ENCODE measurements at regions not wholly inside any gene's neighbourhood (a gene's known extent, or its start where the extent isn't known, plus 50 kb on each side); places are given as distances from the start of the nearest gene placed in this dataset.

DNA sequence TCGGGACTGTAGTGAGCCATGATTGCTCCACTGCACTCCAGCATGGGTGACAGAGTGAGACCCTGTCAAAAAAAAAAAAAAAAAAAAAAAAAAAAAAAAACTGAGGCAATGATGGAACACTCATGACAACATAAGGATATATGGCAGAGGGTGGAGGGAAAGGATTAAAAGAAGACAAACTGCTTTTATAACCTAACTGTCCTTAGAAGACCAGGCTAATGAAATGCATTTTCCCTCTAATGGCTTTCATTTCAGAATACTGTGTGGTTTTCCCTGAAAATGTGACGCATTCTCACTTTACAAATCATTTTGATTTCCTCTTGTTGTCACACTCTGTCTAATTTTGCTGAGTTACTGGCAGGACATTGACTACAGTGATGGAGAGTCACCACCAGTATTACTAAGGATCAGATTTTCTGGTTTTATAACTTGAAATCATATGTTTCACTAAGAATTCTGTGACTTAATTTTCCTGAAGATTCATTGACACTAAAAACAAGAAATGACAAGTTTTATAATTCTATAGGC is 137.6 kb upstream of the SSTR1 start:
- no peak for DNase-seq

- DNase-seq = peak in 2 of 5 experiments; percentile 34 to 85
These were observed 134.1 kb upstream of the SSTR1 start for GRCh38 chr14:38073641-38074040.

DNA sequence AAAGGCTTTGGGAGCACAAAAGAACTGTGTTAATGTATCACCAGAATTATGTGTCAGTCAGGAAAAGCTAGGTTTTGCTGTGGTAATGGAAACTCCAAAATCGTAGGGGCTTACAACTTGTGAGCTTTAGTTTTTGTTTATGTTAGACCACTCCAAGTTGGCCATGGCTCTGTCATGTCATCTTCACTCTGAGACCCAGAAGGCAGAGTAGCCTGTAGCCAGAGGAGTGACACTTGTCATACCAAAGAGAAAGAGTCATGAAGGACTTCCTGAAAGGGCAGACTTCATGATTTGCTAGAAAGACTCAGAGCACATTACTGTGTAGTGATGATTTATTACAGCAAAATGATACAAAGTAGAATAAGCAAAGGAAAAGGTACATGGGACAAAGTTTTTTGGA is 133.6 kb upstream of the SSTR1 start:
- peak in 1 of 5 experiments; percentile 34 for DNase-seq

DNA sequence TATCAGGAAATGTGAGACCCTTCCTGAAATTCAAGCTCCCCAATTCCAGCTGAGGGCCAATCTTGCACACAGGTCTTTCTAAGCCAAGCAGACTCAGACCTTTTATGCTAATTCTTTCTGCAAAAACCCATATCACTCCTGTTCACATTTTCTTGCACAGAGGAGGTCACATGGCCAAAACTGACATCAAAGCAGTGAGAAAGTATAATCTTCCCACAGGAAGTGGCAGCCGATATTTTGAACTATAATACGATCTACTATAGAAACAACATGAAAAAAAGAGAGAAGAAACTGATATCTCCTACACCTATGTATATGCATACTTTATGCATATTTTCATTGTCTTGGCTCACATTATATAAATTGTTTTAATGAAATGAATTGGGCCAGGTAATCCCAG is 132.9 kb upstream of the SSTR1 start:
- DNase-seq = peak in 2 of 5 experiments; percentile 71 to 92

DNA sequence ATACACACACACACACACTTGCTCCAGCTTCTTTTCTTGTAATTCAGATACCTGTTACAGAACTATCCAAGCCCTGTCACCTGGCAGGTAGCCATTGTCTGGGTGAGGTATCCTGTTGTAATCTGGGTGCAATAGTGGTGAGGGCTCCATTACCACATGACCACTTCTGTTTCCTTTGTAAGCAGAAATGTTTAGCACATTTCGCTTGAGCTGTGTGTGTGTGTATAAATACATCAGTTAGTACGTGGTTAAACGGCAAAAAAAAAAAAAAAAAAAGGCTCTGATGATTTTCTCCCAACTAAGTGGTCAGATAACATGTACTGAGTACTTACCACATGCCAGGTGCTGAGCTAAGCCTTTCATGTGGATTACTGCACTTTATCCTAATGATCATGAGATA is 129.3 kb upstream of the SSTR1 start:
- DNase-seq = peak in 3 of 5 experiments; percentile 23 to 93 (median 85)

DNA sequence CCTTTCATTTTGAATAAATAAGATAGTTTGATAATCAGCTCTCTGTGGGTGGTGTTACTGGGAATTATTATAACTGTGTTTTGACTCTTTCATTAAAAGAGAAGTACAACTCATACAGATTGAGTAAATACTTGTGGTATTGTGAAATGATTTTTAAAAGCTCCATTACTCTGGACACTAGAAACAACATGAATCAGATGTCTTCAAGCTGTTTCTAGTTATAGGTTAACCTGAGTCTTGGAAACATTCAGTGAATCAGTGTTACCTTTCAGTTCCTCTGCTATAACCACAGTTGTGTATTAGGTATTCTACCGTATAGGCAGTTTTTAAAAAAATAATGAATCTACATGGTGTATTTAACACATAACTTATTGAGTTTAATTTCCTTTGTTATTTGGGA is 128.4 kb upstream of the SSTR1 start:
- DNase-seq = no peak

DNA sequence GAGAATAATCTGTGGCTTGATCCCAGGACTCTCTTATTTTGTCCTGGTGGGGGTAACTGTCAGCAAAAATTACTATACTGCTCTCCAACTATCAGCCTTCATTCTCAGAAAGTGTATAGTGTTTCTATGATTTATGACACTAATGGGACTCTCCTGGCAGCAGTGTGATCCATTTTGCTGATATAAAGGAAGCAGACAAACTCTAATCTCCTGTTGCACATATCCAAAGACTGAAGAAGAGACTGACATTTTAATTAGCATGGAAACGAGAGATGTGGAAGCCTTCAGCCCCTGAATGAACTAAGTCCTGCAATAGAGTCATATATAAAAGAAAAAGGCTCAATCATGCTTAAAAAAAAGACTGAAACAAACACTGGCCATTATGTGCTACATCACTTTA is 127.8 kb upstream of the SSTR1 start:
- no peak for DNase-seq

DNA sequence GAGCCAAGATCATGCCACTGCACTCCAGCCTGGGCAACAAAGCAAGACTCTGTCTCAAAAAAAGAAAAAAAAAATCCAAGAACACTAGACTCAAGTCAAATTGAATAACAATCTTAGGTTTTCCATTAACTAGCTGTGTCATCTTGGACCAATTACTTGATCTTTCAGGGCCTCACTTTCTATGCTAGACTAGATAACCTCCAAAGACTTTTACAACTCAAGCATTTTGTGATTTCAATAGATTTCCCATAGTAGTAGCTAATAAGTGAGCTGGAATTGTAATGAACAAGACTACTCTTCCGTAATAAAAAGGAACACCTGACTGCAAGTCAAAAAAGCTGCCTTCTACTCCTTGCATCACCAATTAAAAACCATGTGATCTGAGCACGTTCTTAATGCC is 127.0 kb upstream of the SSTR1 start:
- no peak for DNase-seq

- no peak for DNase-seq
These were observed 124.7 kb upstream of the SSTR1 start for GRCh38 chr14:38083039-38083438.

DNA sequence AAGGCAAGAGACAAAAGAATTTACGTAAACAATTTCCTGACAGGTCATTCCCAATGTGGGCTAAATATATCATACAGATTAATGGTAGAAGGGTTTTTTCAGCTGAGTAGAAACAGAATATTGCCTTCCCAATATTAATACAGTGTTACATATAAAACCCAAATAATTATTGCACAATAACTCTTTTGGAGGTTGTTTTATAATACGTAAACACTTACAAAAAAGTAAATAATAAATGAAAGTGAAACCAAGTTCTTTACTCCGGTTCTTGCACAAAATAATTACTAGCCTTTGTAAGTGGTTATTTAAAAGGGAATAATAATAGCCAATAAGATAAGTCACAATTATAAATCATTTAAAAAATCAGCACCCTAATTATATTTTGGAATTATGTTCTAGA is 118.6 kb upstream of the SSTR1 start:
- peak in 1 of 5 experiments; percentile 22 for DNase-seq

DNA sequence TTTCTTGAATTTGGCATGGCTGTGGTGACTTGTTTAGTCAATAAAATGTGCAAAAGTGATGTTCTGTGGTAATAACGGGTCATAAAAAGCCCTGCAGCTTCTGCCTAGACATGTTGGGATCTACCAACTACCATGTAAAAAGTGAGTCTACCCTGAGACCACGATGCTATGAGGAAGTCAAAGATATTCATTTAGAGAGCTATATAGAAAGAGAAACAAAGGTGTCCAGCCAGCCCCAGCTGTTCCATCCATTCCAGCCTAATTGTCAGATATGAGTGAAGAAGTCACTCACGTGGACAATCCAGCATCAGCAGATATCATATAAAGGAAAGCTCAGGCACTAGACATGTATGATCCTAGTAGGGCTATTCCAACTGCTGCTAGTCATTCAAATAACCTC is 117.2 kb upstream of the SSTR1 start:
- peak in 1 of 5 experiments; percentile 44 for DNase-seq

DNA sequence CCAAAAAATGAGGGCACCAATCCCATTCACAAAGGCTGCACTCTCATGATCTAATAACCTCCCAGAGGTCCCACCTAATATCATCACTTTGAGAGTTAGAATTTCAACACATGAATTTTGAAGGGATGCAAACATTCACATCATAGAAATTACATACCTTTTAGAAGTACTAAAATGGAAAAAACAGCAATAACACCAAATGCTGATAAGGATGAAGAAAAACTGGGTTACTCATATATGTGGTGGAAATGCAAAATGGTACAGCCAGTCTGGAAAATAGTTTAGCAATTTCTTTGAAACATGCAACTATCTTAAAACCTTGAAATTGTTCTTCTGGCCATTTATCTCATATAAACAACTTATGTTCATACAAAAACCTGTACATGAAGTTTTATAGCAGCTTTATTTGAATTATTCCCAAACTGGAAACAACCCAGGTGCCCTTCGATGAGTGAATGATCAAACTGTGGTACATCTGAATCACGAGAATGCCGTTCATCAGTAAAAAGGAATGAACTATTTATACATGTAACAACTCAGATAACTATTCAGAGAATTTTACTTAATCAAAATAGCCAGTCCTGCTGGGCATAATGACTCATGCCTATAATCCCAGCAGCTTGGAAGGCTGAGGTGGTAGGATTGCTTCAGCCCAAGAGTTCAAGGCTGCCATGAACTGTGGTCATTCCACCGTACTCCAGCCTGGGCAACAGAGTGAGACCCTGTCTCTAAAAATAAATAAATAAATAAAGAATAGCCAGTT is 109.4 kb upstream of the SSTR1 start:
- no peak for DNase-seq

- no peak for DNase-seq
These were observed 106.0 kb upstream of the SSTR1 start for GRCh38 chr14:38101679-38102078.

DNA sequence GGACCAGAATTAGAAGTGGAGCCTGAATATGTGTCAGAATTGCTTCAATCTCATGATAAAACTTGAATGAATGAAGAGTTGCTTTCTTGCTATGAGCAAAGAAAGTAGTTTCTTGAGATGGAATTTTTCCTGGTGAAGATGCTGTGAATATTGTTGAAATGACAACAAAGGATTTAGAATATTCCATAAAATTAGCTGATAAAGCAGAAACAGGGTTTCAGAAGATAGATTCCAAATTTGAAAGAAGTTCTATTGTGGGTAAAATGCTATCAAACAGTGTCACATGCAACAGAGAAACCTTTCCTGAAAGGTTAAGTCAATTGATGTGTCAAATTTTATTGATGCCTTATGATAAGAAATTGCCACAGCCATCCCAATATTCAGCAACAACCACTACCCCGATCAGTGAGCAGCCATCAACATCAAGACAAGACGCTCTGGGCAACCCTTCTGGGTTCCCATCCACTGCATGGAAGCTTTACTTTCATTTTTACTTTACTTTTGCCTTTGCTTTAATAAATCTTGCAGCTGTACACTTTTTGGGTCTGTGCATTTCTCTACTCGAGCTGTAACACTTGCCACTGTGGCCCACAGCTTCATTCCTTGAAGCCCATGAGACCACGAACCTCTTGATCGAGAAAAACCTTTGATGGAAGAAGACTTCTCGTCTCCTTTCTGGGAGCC is 104.0 kb upstream of the SSTR1 start:
- no peak for DNase-seq

DNA sequence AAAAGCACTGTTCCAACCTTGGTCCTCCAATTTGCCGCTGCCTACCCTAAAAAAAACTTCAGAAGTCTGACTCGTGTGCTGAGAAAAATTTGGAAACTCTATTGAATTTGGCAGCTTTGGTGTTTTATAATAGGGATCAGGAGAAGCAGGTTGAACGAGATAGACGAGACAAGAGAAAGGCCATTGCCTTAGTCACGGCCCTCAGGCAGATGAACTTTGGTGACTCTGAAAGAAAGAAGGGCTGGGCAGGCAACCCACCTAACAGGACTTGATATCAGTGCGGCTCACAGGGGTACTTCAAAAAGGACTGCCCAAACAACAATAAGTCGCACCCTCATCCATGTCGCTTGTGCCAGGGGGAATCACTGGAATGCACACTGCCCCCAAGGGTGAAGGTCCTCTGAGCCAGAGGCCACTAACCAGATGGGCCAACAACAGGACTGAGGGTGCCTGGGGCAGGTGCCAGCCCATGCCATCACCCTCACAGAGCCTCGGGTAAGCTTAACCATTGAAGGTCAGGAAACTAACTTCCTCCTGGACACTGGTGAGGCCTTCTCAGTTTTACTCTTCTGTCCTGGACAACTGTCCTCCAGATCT is 102.5 kb upstream of the SSTR1 start:
- no peak for DNase-seq

DNA sequence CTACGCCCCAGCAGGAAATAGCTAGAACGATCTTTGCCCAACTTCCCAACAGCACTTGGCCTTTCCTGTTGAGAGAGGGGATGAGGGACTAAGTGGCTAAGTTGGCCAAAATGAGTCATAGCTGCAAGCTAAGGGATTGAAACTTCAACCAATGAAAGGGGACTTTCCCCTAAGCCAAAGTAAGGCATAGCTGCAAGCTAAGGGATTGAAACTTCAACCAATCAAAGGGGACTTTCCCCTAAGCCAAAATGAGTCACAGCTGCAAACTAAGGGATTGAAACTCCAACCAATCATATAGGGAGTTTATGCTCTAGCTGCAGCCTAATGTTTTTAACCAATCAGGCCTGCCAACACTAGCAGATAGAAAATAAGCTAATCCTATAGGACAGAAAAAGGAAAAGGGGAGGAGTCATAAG is 100.5 kb upstream of the SSTR1 start:
- DNase-seq = peak in 1 of 5 experiments; percentile 42

GRCh38 chr14:38108681-38109080 is 99.0 kb upstream of the SSTR1 start:
- DNase-seq = no peak

- DNase-seq = no peak
These were observed 97.4 kb upstream of the SSTR1 start for GRCh38 chr14:38110258-38110657.

GRCh38 chr14:38111046-38111445 is 96.7 kb upstream of the SSTR1 start:
- DNase-seq = no peak

- no peak for DNase-seq
These were observed 94.2 kb upstream of the SSTR1 start for GRCh38 chr14:38113546-38113945.

GRCh38 chr14:38116895-38117294 is 90.8 kb upstream of the SSTR1 start:
- DNase-seq = no peak

GRCh38 chr14:38120109-38120508 is 87.6 kb upstream of the SSTR1 start:
- DNase-seq = no peak

DNA sequence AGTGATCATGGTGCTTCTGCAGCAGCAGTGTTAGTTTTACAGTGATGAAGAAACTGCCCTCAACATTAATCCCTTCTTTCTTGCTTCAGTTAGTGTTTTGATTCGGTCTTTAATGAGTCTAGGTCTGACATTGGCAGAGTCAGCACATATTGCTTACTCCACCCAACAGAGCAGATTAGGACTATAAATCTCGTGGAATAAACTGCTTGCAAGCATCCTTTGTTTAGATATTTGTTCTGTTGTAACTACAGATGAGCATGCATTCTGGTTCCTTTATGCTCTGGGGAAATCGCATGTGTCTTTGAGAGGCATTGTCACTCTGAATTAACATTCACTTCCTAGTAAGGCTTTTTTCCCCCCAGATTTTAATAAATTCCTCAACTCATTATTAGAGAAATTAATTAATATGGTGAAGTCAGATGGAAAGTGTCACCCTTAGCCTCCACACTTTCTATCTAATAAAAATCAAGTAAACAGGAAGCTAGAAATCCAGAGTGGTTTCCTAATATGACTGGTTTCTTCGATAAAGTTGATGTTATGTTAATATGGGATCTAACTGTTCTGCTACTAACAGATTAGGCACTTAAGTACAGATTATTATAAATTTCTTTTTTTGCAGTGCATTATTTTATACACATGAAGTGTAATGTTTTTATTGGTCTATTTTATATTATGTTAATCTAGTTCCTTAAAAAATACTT is 86.2 kb upstream of the SSTR1 start:
- peak in 1 of 5 experiments; percentile 66 for DNase-seq
